Vagina (tissue), 2 donors: ENCODE measurements at regions not wholly inside any gene's neighbourhood (a gene's known extent, or its start where the extent isn't known, plus 50 kb on each side); places are given as distances from the start of the nearest gene placed in this dataset.

Experiments used
- DNase-seq, 2 donors: peaks; one replicate each; pipeline ENCODE4 v3.0.0-alpha.2; 2017; ENCODE audit errors: extremely low spot score in 2 of 2
- H3K27ac ChIP-seq: fragments of 200-600 bp; sonication (generic); one replicate; pipeline ENCODE4 v1.5.1; 2019
- H3K27me3 ChIP-seq: fragments of 200-600 bp; sonication (generic); one replicate; pipeline ENCODE4 v1.5.1; 2019
- H3K36me3 ChIP-seq, 2 donors: fragments of 200-600 bp; sonication (generic); one replicate each; pipeline ENCODE4 v1.5.1; 2017 to 2019
- H3K4me1 ChIP-seq: fragments of 200-600 bp; sonication (generic); one replicate; pipeline ENCODE4 v1.5.1; 2019
- H3K4me3 ChIP-seq, 2 donors: fragments of 200-600 bp; sonication (generic); 1 replicate in 1 of 2; 2 replicates in 1 of 2; pipeline ENCODE4 v1.5.1; 2016 to 2019
- H3K9me3 ChIP-seq: fragments of 200-600 bp; sonication (generic); one replicate; pipeline ENCODE4 v1.5.1; 2019
- CTCF ChIP-seq, 3 experiments: fragments of 450-650 bp in 2 of 3; fragments of 200-600 bp in 1 of 3; sonication (generic) in 1 of 3; IDR thresholded peaks; one replicate each; pipeline ENCODE4 v1.5.1; 2017 to 2019; ENCODE audit warnings: antibody characterized with exemption in 3 of 3, mild to moderate bottlenecking in 2 of 3, moderate library complexity in 2 of 3
- POLR2A ChIP-seq, 2 donors: fragments of 450-650 bp; IDR thresholded peaks; one replicate each; pipeline ENCODE4 v1.6.1; 2017; ENCODE audit warnings: antibody characterized with exemption in 2 of 2, mild to moderate bottlenecking in 2 of 2, moderate library complexity in 2 of 2
- POLR2AphosphoS5 ChIP-seq, 2 donors: sonication (generic); formaldehyde crosslinking; IDR thresholded peaks; one replicate each; pipeline ENCODE4 v1.9.0; 2017; ENCODE audit warnings: antibody characterized with exemption in 2 of 2, mild to moderate bottlenecking in 2 of 2, low read depth in 1 of 2; ENCODE audit not compliant: insufficient read depth in 1 of 2
- intact Hi-C: fragments of 100-400 bp; cut with DNase I; formaldehyde crosslinking; loops from one replicate; pipeline ENCODE4 v1.15.1; 2023

DNA sequence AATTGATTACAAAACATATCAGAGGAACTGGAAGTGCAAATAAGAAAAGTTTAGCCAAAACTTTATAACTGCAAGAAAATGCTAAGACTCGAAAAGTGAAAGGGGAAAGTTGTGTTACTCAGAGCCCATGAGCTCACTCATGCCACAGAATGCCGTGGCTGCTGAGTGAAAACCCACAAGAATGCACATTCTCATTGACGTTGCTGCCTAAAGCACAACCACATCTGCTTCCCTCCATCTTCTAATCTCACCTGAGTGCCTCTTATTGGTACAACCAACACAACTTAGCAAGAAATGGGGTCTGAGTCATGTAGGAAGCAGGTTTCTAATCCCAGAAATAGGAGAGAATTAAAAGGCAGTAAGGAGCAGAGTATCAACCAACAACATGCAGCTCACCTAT lies 259.7 kb downstream of the LNPK start:
- no peak for TF ChIP-seq CTCF (IDR thresholded peaks at IDR 0.05)
- TF ChIP-seq POLR2A (IDR thresholded peaks at IDR 0.05) = no peak
- no peak for TF ChIP-seq POLR2AphosphoS5 (IDR thresholded peaks at IDR 0.05; ENCODE audit: insufficient read depth in 1 of 2, low read depth in 1 of 2)

DNA sequence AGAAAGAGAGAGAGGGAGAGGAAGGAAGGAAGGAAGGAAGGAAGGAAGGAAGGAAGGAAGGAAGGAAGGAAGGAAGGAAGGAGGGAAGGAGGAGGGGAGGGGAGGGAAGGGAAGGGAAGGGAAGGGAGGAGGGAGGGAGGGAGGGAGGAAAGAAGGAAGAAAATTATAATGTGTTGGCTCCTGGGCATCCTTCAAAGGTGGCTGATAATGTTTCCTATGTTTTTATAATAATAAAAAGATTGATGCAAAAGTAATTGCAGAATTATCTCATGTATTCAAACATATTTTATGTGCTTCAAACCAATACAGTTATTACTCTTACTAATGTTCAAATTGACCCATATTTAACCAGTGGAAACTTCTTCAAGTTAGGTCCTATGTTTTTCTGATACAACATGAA lies 260.9 kb downstream of the LNPK start:
- intact Hi-C loops = no loop called here
- H3K4me1 ChIP-seq = no peaks in the 10 kb centered on the region
- no peaks in the 10 kb centered on the region for H3K36me3 ChIP-seq
- no peak overlapping the region for H3K27ac ChIP-seq
- TF ChIP-seq CTCF (IDR thresholded peaks at IDR 0.05) = no peak
- TF ChIP-seq POLR2AphosphoS5 (IDR thresholded peaks at IDR 0.05; ENCODE audit: insufficient read depth in 1 of 2, low read depth in 1 of 2) = no peak
- no peak for TF ChIP-seq POLR2A (IDR thresholded peaks at IDR 0.05)
- H3K4me3 ChIP-seq = no peak overlapping the region
- DNase-seq = no peak
- no peaks in the 10 kb centered on the region for H3K27me3 ChIP-seq
- no peaks in the 10 kb centered on the region for H3K9me3 ChIP-seq

More for the DNA sequence above, 259.7 kb downstream of the LNPK start:
- no peak overlapping the region for H3K27ac ChIP-seq
- no peaks in the 10 kb centered on the region for H3K36me3 ChIP-seq
- H3K27me3 ChIP-seq = no peaks in the 10 kb centered on the region
- no peaks in the 10 kb centered on the region for H3K4me1 ChIP-seq
- DNase-seq = no peak
- H3K4me3 ChIP-seq = no peak overlapping the region
- no peaks in the 10 kb centered on the region for H3K9me3 ChIP-seq
- intact Hi-C loops = no loop called here

DNA sequence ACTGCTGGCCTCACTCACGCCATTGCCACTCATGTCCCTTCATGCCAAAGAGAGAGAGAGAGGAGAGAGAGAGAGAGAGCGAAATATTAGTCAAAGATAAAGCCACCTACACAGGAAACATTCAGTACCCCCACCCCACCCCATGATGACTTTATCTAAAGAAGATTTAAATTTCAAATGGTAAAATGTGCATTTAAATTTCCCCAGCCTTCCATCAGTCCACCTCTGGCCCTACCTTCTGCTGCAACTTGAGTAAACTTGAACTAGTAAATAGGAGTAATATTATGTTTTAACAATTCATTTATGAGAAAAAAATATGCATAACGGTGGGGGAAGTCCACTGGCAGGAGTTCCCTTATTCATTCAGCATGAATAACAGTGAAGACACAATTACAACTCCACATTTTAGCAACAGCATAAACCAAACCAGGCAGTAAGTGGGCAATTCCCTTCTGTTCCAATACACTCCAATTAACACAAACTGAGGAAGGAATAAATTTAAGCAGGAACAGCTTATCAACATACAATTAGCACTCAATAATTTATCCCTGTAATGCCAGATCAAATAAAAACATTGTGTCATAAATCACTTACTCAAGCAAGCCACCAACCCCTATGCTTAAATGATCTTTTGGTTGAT lies 264.2 kb downstream of the LNPK start:
- H3K4me3 ChIP-seq = no peak overlapping the region
- no peak for TF ChIP-seq CTCF (IDR thresholded peaks at IDR 0.05)
- TF ChIP-seq POLR2A (IDR thresholded peaks at IDR 0.05) = no peak
- no peak for TF ChIP-seq POLR2AphosphoS5 (IDR thresholded peaks at IDR 0.05; ENCODE audit: insufficient read depth in 1 of 2, low read depth in 1 of 2)
- intact Hi-C loops = no loop called here
- no peaks in the 10 kb centered on the region for H3K9me3 ChIP-seq
- H3K36me3 ChIP-seq = no peaks in the 10 kb centered on the region
- no peaks in the 10 kb centered on the region for H3K4me1 ChIP-seq
- DNase-seq = no peak
- H3K27me3 ChIP-seq = no peaks in the 10 kb centered on the region
- no peak overlapping the region for H3K27ac ChIP-seq

DNA sequence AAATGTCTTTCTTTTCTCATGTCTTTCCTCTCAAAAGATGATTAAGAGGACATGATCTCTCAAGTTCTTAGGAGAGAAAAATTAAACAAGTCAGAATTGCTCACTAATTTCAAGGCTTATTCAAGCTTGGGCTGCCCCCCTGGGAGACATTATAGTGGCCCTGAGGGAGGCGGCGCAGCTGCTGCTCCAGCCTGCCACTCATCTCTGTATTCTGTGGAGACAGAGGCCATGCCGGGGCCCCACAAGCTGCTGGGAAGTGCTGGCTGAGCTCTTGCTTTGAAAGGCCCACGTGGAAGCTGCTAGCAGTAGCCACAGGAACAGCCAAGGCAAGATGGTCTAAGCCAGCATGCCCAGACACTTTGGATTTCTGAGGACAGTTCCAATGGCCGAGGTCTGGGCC lies 267.4 kb downstream of the LNPK start:
- no peaks in the 10 kb centered on the region for H3K4me1 ChIP-seq
- intact Hi-C loops = no loop called here

More for the DNA sequence above, 267.4 kb downstream of the LNPK start:
- H3K9me3 ChIP-seq = no peaks in the 10 kb centered on the region
- no peak overlapping the region for H3K27ac ChIP-seq
- H3K4me3 ChIP-seq = no peak overlapping the region
- H3K36me3 ChIP-seq = no peaks in the 10 kb centered on the region
- no peak for TF ChIP-seq POLR2AphosphoS5 (IDR thresholded peaks at IDR 0.05; ENCODE audit: insufficient read depth in 1 of 2, low read depth in 1 of 2)
- TF ChIP-seq CTCF (IDR thresholded peaks at IDR 0.05) = no peak
- TF ChIP-seq POLR2A (IDR thresholded peaks at IDR 0.05) = no peak
- no peak for DNase-seq
- H3K27me3 ChIP-seq = no peaks in the 10 kb centered on the region
